OCI-LY3 (cell line): ENCODE measurements at regions not wholly inside any gene's neighbourhood (a gene's known extent, or its start where the extent isn't known, plus 50 kb on each side); places are given as distances from the start of the nearest gene placed in this dataset.
"Not testable (repeated sequence)": the region's sequence is repeated elsewhere in the genome, so short reads cannot be mapped to it uniquely, and the experiment has no call there.

Experiments
- H2AFZ ChIP-seq: fragments of 200-600, 300-600 bp; shearing (Covaris generic); 2 replicates; pipeline ENCODE4 v1.6.0; 2014; ENCODE audit warnings: antibody characterized with exemption, low read depth, low read length
- H3K27ac ChIP-seq: fragments of 200-600, 300-600 bp; sonication (generic); 2 replicates; pipeline ENCODE4 v1.5.1; 2014; ENCODE audit warnings: mild to moderate bottlenecking, low read length, moderate library complexity, mixed read lengths
- H3K27me3 ChIP-seq: fragments of 200-600, 300-600 bp; sonication (generic); 2 replicates; pipeline ENCODE4 v1.6.1; 2014; ENCODE audit warnings: low read depth, low read length, mixed read lengths
- H3K36me3 ChIP-seq: fragments of 200-600, 300-600 bp; sonication (generic); replicated peaks from 2 replicates; pipeline ENCODE3; 2014; ENCODE audit warnings: low read depth, low read length, mixed read lengths
- H3K4me1 ChIP-seq: fragments of 300-600, 200-600 bp; sonication (generic); 2 replicates; pipeline ENCODE4 v1.6.1; 2014; ENCODE audit warnings: low read length, mixed read lengths
- H3K4me2 ChIP-seq: fragments of 200-600, 300-600 bp; sonication (generic); 2 replicates; pipeline ENCODE4 v1.6.1; 2014; ENCODE audit warnings: low read length, mixed read lengths
- H3K4me3 ChIP-seq: fragments of 300-600, 200-600 bp; sonication (generic); 2 replicates; pipeline ENCODE4 v1.5.1; 2014; ENCODE audit warnings: antibody characterized with exemption, mild to moderate bottlenecking, low read length, moderate library complexity
- H3K79me2 ChIP-seq: fragments of 300-600, 200-600 bp; shearing (Covaris generic); 2 replicates; pipeline ENCODE4 v1.6.1; 2014; ENCODE audit warnings: mild to moderate bottlenecking, low read length, mixed read lengths
- H3K9ac ChIP-seq: fragments of 300-600, 200-600 bp; shearing (Covaris generic); 2 replicates; pipeline ENCODE4 v1.6.0; 2014; ENCODE audit warnings: mild to moderate bottlenecking, low read length, moderate library complexity
- H3K9me3 ChIP-seq: fragments of 200-600, 300-600 bp; shearing (Covaris generic); 2 replicates; pipeline ENCODE4 v1.6.1; 2014; ENCODE audit warnings: low read length, mixed read lengths; ENCODE audit not compliant: insufficient read depth
- H4K20me1 ChIP-seq: fragments of 200-600, 300-600 bp; sonication (generic); 2 replicates; pipeline ENCODE4 v1.6.1; 2016; ENCODE audit warnings: low read length, mixed read lengths; ENCODE audit not compliant: insufficient read depth
- CTCF ChIP-seq: fragments of 200-600, 300-600 bp; sonication (generic); IDR thresholded peaks from 2 replicates; pipeline ENCODE4 v1.5.1; 2014; ENCODE audit warnings: antibody characterized with exemption, low read length, low read depth
- EZH2phosphoT487 ChIP-seq: fragments of 200-600 bp; shearing (Covaris generic); IDR thresholded peaks from 2 replicates; pipeline ENCODE4 v1.6.1; 2018; ENCODE audit warnings: antibody characterized with exemption, mixed run types, low read depth

- Histone ChIP-seq H3K4me1 (no peaks in the 10 kb centered on the region), H4K20me1 (no peaks in the 10 kb centered on the region), H3K9me3 (no peaks in the 10 kb centered on the region), H3K9ac (no peak overlapping the region), H3K27me3 (no peaks in the 10 kb centered on the region), H3K79me2 (no peaks in the 10 kb centered on the region), H3K4me2 (no peak overlapping the region), H3K4me3 (no peak overlapping the region), H2AFZ (no peak overlapping the region), H3K36me3 (no peaks in the 10 kb centered on the region), H3K27ac (no peak overlapping the region)
- TF ChIP-seq EZH2phosphoT487 (no peak), CTCF (no peak)
Measured at GRCh38 chr9:106038266-106039001, 344.1 kb downstream of the TMEM38B start.

- Histone ChIP-seq H3K79me2 (no peaks in the 10 kb centered on the region), H4K20me1 (no peaks in the 10 kb centered on the region), H3K4me2 (no peak overlapping the region), H2AFZ (no peak overlapping the region), H3K27me3 (no peaks in the 10 kb centered on the region), H3K4me1 (no peaks in the 10 kb centered on the region), H3K27ac (no peak overlapping the region), H3K9me3 (no peaks in the 10 kb centered on the region), H3K36me3 (no peaks in the 10 kb centered on the region), H3K4me3 (no peak overlapping the region), H3K9ac (no peak overlapping the region)
- TF ChIP-seq CTCF (no peak), EZH2phosphoT487 (no peak)
Measured at GRCh38 chr9:106039151-106039935, 345.0 kb downstream of the TMEM38B start.

- H3K36me3 ChIP-seq, H3K27me3 ChIP-seq, H3K4me1 ChIP-seq, H4K20me1 ChIP-seq, H3K4me2 ChIP-seq, H3K79me2 ChIP-seq, H2AFZ ChIP-seq, H3K9ac ChIP-seq, H3K9me3 ChIP-seq, H3K4me3 ChIP-seq, H3K27ac ChIP-seq: not testable (repeated sequence)
Measured at GRCh38 chr9:106041920-106042319, 347.6 kb downstream of the TMEM38B start.

GRCh38 chr9:106051545-106051944 lies 357.2 kb downstream of the TMEM38B start:
- TF ChIP-seq EZH2phosphoT487 (no peak), CTCF (no peak)
- peaks cover 3% of the 10 kb centered on the region for H3K36me3 ChIP-seq
- no peaks in the 10 kb centered on the region for H3K79me2 ChIP-seq

More at GRCh38 chr9:106051545-106051944, 357.2 kb downstream of the TMEM38B start:
- H3K4me1 ChIP-seq: peaks cover 18% of the 10 kb centered on the region
- no peak overlapping the region for H3K4me2 ChIP-seq
- H4K20me1 ChIP-seq: no peaks in the 10 kb centered on the region
- peaks cover 32% of the 10 kb centered on the region for H3K27me3 ChIP-seq
- H3K9ac ChIP-seq: no peak overlapping the region
- H2AFZ ChIP-seq: no peak overlapping the region
- H3K27ac ChIP-seq: no peak overlapping the region
- H3K4me3 ChIP-seq: no peak overlapping the region
- 0 out of 2 replicates have a peak, but pooled peaks cover 9% of the 10 kb centered on the region for H3K9me3 ChIP-seq
